OCI-LY7 (cell line): ENCODE measurements at regions not wholly inside any gene's neighbourhood (a gene's known extent, or its start where the extent isn't known, plus 50 kb on each side); places are given as distances from the start of the nearest gene placed in this dataset.

Experiments used
- CTCF ChIP-seq: fragments of 200-600 bp; sonication (generic); conservative IDR thresholded peaks from 2 replicates; pipeline ENCODE4 v1.5.1; 2014; ENCODE audit warnings: mild to moderate bottlenecking, antibody characterized with exemption, low read length, moderate library complexity, mixed read lengths
- EZH2phosphoT487 ChIP-seq: fragments of 200-600 bp; sonication (generic); IDR thresholded peaks from 2 replicates; pipeline ENCODE4 v1.6.1; 2018; ENCODE audit warnings: low read depth, borderline replicate concordance, mild to moderate bottlenecking, mixed run types, antibody characterized with exemption, low read length, moderate library complexity, mixed read lengths

GRCh38 chr3:96760956-96761355 is 53.4 kb upstream of the EPHA6 start:
- TF ChIP-seq CTCF (no peak), EZH2phosphoT487 (no peak)
